ENCODE measurements at regions not wholly inside any gene's neighbourhood (a gene's known extent, or its start where the extent isn't known, plus 50 kb on each side); places are given as distances from the start of the nearest gene placed in this dataset.

DNA sequence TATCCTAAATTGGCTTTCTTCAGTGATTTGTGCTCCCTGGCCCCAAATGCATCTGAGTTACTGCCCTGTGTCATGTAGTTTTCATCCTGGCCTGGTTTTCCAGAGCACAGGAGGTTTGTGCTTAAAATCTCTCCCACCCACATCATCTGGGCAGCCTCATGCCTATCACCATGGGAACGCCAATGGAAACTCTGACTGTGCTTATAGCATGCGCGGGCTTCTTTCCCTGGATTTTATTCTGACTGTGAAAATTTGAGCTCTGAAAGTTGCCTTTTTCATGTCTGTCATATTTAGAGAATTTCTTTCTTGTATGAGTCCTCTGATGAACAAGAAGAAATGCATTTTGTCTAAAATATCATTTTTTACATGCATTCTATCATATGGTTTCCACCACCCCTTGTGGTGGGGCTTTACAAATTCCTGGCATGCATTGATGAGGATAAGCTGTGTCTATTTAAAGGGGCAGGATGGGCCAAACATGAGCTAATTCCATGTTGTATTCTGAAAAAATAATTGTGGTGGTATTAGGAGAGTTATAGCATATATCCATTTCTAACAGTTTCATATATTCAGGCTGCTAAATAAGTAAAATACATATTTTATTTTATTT, 55.1 kb downstream of the IRAG1 start:
- no peak for TF ChIP-seq POLR2A (IDR thresholded peaks at IDR 0.05)
- TF ChIP-seq, protein P1, sequence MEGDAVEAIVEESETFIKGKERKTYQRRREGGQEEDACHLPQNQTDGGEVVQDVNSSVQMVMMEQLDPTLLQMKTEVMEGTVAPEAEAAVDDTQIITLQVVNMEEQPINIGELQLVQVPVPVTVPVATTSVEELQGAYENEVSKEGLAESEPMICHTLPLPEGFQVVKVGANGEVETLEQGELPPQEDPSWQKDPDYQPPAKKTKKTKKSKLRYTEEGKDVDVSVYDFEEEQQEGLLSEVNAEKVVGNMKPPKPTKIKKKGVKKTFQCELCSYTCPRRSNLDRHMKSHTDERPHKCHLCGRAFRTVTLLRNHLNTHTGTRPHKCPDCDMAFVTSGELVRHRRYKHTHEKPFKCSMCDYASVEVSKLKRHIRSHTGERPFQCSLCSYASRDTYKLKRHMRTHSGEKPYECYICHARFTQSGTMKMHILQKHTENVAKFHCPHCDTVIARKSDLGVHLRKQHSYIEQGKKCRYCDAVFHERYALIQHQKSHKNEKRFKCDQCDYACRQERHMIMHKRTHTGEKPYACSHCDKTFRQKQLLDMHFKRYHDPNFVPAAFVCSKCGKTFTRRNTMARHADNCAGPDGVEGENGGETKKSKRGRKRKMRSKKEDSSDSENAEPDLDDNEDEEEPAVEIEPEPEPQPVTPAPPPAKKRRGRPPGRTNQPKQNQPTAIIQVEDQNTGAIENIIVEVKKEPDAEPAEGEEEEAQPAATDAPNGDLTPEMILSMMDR (IDR thresholded peaks at IDR 0.05), result no peak

Measured in Peyer's patch (tissue), 4 donors.